Neural progenitor cell (in vitro differentiated cells): ENCODE measurements at regions not wholly inside any gene's neighbourhood (a gene's known extent, or its start where the extent isn't known, plus 50 kb on each side); places are given as distances from the start of the nearest gene placed in this dataset.

Source experiments
- DNase-seq: peaks from one replicate; pipeline ENCODE4 v3.0.0-alpha.2; 2016; ENCODE audit warnings: low spot score
- H2AFZ ChIP-seq: fragments of 200-600 bp; sonication (generic); replicated peaks from 2 replicates; pipeline ENCODE4 v1.6.1; 2016; ENCODE audit warnings: antibody characterized with exemption
- H3F3A ChIP-seq: fragments of 200-600 bp; sonication (generic); 2 replicates; pipeline ENCODE4 v1.6.1; 2016; ENCODE audit warnings: antibody characterized with exemption, low read depth
- H3K27ac ChIP-seq: fragments of 200-600 bp; sonication (generic); 2 replicates; pipeline ENCODE4 v1.5.1; 2016; ENCODE audit warnings: mild to moderate bottlenecking
- H3K27me3 ChIP-seq: fragments of 200-600 bp; sonication (generic); 2 replicates; pipeline ENCODE4 v1.6.1; 2016; ENCODE audit warnings: mild to moderate bottlenecking, moderate library complexity
- H3K36me3 ChIP-seq: fragments of 200-600 bp; sonication (generic); 2 replicates; pipeline ENCODE4 v1.5.1; 2016
- H3K4me1 ChIP-seq: fragments of 200-600 bp; sonication (generic); 2 replicates; pipeline ENCODE4 v1.6.1; 2016; ENCODE audit warnings: mixed run types
- H3K4me2 ChIP-seq: fragments of 200-600 bp; sonication (generic); 2 replicates; pipeline ENCODE4 v1.6.1; 2016
- H3K4me3 ChIP-seq: fragments of 200-600 bp; sonication (generic); 2 replicates; pipeline ENCODE4 v1.5.1; 2016
- H3K79me2 ChIP-seq: fragments of 200-600 bp; sonication (generic); 2 replicates; pipeline ENCODE4 v1.6.1; 2016; ENCODE audit warnings: low read depth
- H3K9ac ChIP-seq: fragments of 200-600 bp; sonication (generic); 2 replicates; pipeline ENCODE4 v1.6.1; 2016
- H3K9me3 ChIP-seq: fragments of 200-600 bp; sonication (generic); 2 replicates; pipeline ENCODE4 v1.5.1; 2016; ENCODE audit warnings: low read depth
- H4K20me1 ChIP-seq: fragments of 200-600 bp; sonication (generic); 2 replicates; pipeline ENCODE4 v1.6.1; 2016; ENCODE audit warnings: low read depth
- H3K27ac Mint-ChIP-seq: 3 replicates; pipeline ENCODE4 v1.8.0; 2021; ENCODE audit warnings: mixed read lengths
- H3K27me3 Mint-ChIP-seq: 2 replicates; pipeline ENCODE4 v1.8.0; 2022; ENCODE audit warnings: low read depth, mild to moderate bottlenecking, inconsistent platforms, moderate library complexity, mixed read lengths; ENCODE audit not compliant: insufficient read depth
- H3K36me3 Mint-ChIP-seq: 3 replicates; pipeline ENCODE4 v1.8.0; 2021; ENCODE audit warnings: mixed read lengths
- H3K4me1 Mint-ChIP-seq: 3 replicates; pipeline ENCODE4 v1.8.0; 2021; ENCODE audit warnings: mixed read lengths
- H3K4me3 Mint-ChIP-seq: 3 replicates; pipeline ENCODE4 v1.8.0; 2021; ENCODE audit warnings: mild to moderate bottlenecking, moderate library complexity, mixed read lengths
- H3K9me3 Mint-ChIP-seq: 3 replicates; pipeline ENCODE4 v1.8.0; 2020; ENCODE audit warnings: mixed read lengths
- CTCF ChIP-seq: fragments of 200-600 bp; sonication (generic); IDR thresholded peaks from 2 replicates; pipeline ENCODE4 v1.5.1; 2017; ENCODE audit warnings: antibody characterized with exemption, mild to moderate bottlenecking
- EZH2 ChIP-seq: fragments of 200-600 bp; sonication (generic); IDR thresholded peaks from 2 replicates; pipeline ENCODE4 v1.6.1; 2017; ENCODE audit warnings: antibody characterized with exemption, mild to moderate bottlenecking, moderate library complexity
- EZH2phosphoT487 ChIP-seq: fragments of 200-600 bp; sonication (generic); IDR thresholded peaks from 2 replicates; pipeline ENCODE4 v1.6.1; 2017; ENCODE audit warnings: antibody characterized with exemption

GRCh38 chr10:63068246-63068645 lies 64.9 kb upstream of the NRBF2 start:
- Histone ChIP-seq H3K4me3 (no peak overlapping the region), H4K20me1 (no peaks in the 10 kb centered on the region), H3K9ac (no peak overlapping the region), H3K27ac (no peak overlapping the region), H3F3A (peaks cover 4% of the 10 kb centered on the region), H3K4me2 (no peak overlapping the region), H3K36me3 (no peaks in the 10 kb centered on the region), H3K9me3 (no peaks in the 10 kb centered on the region), H2AFZ (no peak overlapping the region), H3K79me2 (no peaks in the 10 kb centered on the region), H3K27me3 (no peaks in the 10 kb centered on the region), H3K4me1 (peaks cover 12% of the 10 kb centered on the region)
- no peak overlapping the region for H3K4me3 Mint-ChIP-seq
- no peak for TF ChIP-seq EZH2
- TF ChIP-seq EZH2phosphoT487 = no peak
- TF ChIP-seq CTCF = no peak
- DNase-seq = no peak
- H3K27ac Mint-ChIP-seq = no peak overlapping the region
- peaks cover 8% of the 10 kb centered on the region for H3K4me1 Mint-ChIP-seq
- no peaks in the 10 kb centered on the region for H3K9me3 Mint-ChIP-seq
- no peaks in the 10 kb centered on the region for H3K36me3 Mint-ChIP-seq
- peaks cover 3% of the 10 kb centered on the region for H3K27me3 Mint-ChIP-seq

- Histone ChIP-seq H3K4me3 (no peak overlapping the region), H3F3A (peaks cover 4% of the 10 kb centered on the region), H4K20me1 (no peaks in the 10 kb centered on the region), H3K27me3 (no peaks in the 10 kb centered on the region), H3K79me2 (no peaks in the 10 kb centered on the region), H3K27ac (no peak overlapping the region), H3K9ac (no peak overlapping the region), H3K4me2 (no peak overlapping the region), H3K4me1 (peaks cover 12% of the 10 kb centered on the region), H3K36me3 (no peaks in the 10 kb centered on the region), H2AFZ (no peak overlapping the region), H3K9me3 (no peaks in the 10 kb centered on the region)
- DNase-seq = no peak
- H3K36me3 Mint-ChIP-seq = no peaks in the 10 kb centered on the region
- peaks cover 3% of the 10 kb centered on the region for H3K27me3 Mint-ChIP-seq
- peaks cover 8% of the 10 kb centered on the region for H3K4me1 Mint-ChIP-seq
- H3K9me3 Mint-ChIP-seq = no peaks in the 10 kb centered on the region
- H3K27ac Mint-ChIP-seq = no peak overlapping the region
- TF ChIP-seq EZH2 (no peak), CTCF (no peak), EZH2phosphoT487 (no peak)
- H3K4me3 Mint-ChIP-seq = no peak overlapping the region
These were observed 66.5 kb upstream of the NRBF2 start for GRCh38 chr10:63066606-63067005.

- peaks cover 4% of the 10 kb centered on the region for H3F3A ChIP-seq
- no peak overlapping the region for H3K4me3 ChIP-seq
- no peaks in the 10 kb centered on the region for H3K9me3 ChIP-seq
- peak overlapping the region; percentile 62 for H3K4me2 ChIP-seq
- no peak overlapping the region for H3K27ac ChIP-seq
- Mint-ChIP-seq H3K27ac (no peak overlapping the region), H3K4me3 (no peak overlapping the region), H3K4me1 (peaks cover 14% of the 10 kb centered on the region), H3K9me3 (no peaks in the 10 kb centered on the region), H3K36me3 (no peaks in the 10 kb centered on the region), H3K27me3 (peaks cover 3% of the 10 kb centered on the region)
- H3K9ac ChIP-seq = no peak overlapping the region
- DNase-seq = peak; percentile 39
- H3K36me3 ChIP-seq = no peaks in the 10 kb centered on the region
- H4K20me1 ChIP-seq = no peaks in the 10 kb centered on the region
- TF ChIP-seq CTCF (no peak), EZH2phosphoT487 (no peak), EZH2 (no peak)
- peaks cover 13% of the 10 kb centered on the region for H3K4me1 ChIP-seq
- no peaks in the 10 kb centered on the region for H3K27me3 ChIP-seq
- H2AFZ ChIP-seq = peak overlapping the region; percentile 23
- no peaks in the 10 kb centered on the region for H3K79me2 ChIP-seq
These were observed 68.4 kb upstream of the NRBF2 start for GRCh38 chr10:63064706-63065105.

GRCh38 chr10:63058236-63058635 lies 74.9 kb upstream of the NRBF2 start:
- Mint-ChIP-seq H3K36me3 (no peaks in the 10 kb centered on the region), H3K27ac (peak overlapping the region; percentile 59), H3K4me1 (peaks cover 29% of the 10 kb centered on the region), H3K27me3 (no peaks in the 10 kb centered on the region), H3K9me3 (no peaks in the 10 kb centered on the region), H3K4me3 (peak overlapping the region; percentile 4)
- Histone ChIP-seq H3K79me2 (no peaks in the 10 kb centered on the region), H3K27ac (no peak overlapping the region), H3K4me1 (peaks cover 6% of the 10 kb centered on the region), H3K9me3 (no peaks in the 10 kb centered on the region), H4K20me1 (no peaks in the 10 kb centered on the region), H3K4me3 (no peak overlapping the region), H3F3A (no peaks in the 10 kb centered on the region), H2AFZ (no peak overlapping the region), H3K9ac (no peak overlapping the region), H3K4me2 (no peak overlapping the region), H3K27me3 (no peaks in the 10 kb centered on the region), H3K36me3 (no peaks in the 10 kb centered on the region)
- no peak for DNase-seq
- TF ChIP-seq EZH2 (no peak), EZH2phosphoT487 (no peak), CTCF (no peak)
